Endothelial cell of umbilical vein (primary cell): ENCODE measurements at regions not wholly inside any gene's neighbourhood (a gene's known extent, or its start where the extent isn't known, plus 50 kb on each side); places are given as distances from the start of the nearest gene placed in this dataset.

Experiments used
- EZH2 ChIP-seq: IDR thresholded peaks from 2 replicates; pipeline ENCODE4 v1.6.1; 2012; ENCODE audit warnings: borderline replicate concordance, low read depth, mild to moderate bottlenecking, moderate library complexity, low read length, inconsistent platforms; ENCODE audit not compliant: severe bottlenecking
- JUN ChIP-seq: IDR thresholded peaks from 2 replicates; pipeline ENCODE4 v1.6.1; 2011; ENCODE audit warnings: borderline replicate concordance, low read depth; ENCODE audit not compliant: insufficient read length, insufficient read depth
- MYC ChIP-seq: IDR thresholded peaks from one replicate; pipeline ENCODE4 v1.6.1; 2011; ENCODE audit warnings: mild to moderate bottlenecking, low read depth, low read length
- POLR2A ChIP-seq: IDR thresholded peaks from 2 replicates; pipeline ENCODE4 v1.6.1; 2012; ENCODE audit warnings: low read depth, mild to moderate bottlenecking, control low read depth, low read length
- TF ChIP-seq, protein P1 (sequence below), 2 donors: IDR thresholded peaks; 1 replicate in 1 of 2; 2 replicates in 1 of 2; pipeline ENCODE4 v1.5.1; 2011; ENCODE audit warnings: low read length in 2 of 2, mild to moderate bottlenecking in 2 of 2, moderate library complexity in 2 of 2, control low read depth in 1 of 2, inconsistent platforms in 1 of 2, low read depth in 1 of 2; ENCODE audit not compliant: insufficient read depth in 1 of 2; ENCODE audit errors: extremely low read depth in 1 of 2

DNA sequence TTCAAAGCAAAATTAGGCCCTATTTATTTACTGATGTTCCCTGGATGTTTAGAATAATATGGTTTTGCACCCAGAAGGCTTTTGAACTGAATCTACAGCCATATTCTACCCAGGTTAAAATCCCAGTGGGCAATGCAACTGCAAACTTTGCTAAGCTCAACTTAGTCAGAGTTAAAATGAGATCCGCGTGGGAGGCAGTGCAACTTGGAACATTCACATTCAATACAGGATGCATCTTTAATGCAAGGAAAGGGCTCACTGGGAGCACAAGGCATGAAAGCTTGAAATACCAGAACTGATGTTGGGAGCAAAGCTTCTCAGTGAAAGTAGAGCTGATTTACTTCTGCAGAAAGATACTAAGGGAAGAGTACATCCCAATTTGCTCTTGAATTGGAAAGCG lies 281.2 kb upstream of the DEFB112 start:
- TF ChIP-seq, protein P1, sequence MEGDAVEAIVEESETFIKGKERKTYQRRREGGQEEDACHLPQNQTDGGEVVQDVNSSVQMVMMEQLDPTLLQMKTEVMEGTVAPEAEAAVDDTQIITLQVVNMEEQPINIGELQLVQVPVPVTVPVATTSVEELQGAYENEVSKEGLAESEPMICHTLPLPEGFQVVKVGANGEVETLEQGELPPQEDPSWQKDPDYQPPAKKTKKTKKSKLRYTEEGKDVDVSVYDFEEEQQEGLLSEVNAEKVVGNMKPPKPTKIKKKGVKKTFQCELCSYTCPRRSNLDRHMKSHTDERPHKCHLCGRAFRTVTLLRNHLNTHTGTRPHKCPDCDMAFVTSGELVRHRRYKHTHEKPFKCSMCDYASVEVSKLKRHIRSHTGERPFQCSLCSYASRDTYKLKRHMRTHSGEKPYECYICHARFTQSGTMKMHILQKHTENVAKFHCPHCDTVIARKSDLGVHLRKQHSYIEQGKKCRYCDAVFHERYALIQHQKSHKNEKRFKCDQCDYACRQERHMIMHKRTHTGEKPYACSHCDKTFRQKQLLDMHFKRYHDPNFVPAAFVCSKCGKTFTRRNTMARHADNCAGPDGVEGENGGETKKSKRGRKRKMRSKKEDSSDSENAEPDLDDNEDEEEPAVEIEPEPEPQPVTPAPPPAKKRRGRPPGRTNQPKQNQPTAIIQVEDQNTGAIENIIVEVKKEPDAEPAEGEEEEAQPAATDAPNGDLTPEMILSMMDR (IDR thresholded peaks at IDR 0.05; ENCODE audit: extremely low read depth in 1 of 2, insufficient read depth in 1 of 2, low read depth in 1 of 2, low read length in 2 of 2), result no peak
- no peak for TF ChIP-seq JUN
- TF ChIP-seq EZH2, result no peak
- TF ChIP-seq POLR2A, result no peak
- no peak for TF ChIP-seq MYC
